WTC11 (cell line): ENCODE measurements at regions not wholly inside any gene's neighbourhood (a gene's known extent, or its start where the extent isn't known, plus 50 kb on each side); places are given as distances from the start of the nearest gene placed in this dataset.

Experiments
- ATAC-seq: fragments of 200-7000 bp; cut with Tn5 transposase; 2 replicates; pipeline ENCODE4 v1.10.0; 2021; ENCODE audit warnings: mild to moderate bottlenecking, moderate library complexity
- CTCF ChIA-PET: fragments of 300-600 bp; sonication (Branson Sonifier 250); formaldehyde crosslinking; loops from one replicate; lab custom pipeline; 2021; ENCODE audit warnings: antibody characterized with exemption; lab: Charles Lee
- POLR2A ChIA-PET: fragments of 350-600 bp; sonication (Branson Sonifier 250); formaldehyde crosslinking; loops from one replicate; lab custom pipeline; 2021; ENCODE audit warnings: antibody characterized with exemption; lab: Charles Lee
- DNase-seq: peaks from one replicate; pipeline ENCODE4 v3.0.0; 2021; ENCODE audit warnings: low spot score
- H3K27ac Mint-ChIP-seq: 2 replicates; pipeline ENCODE4 v1.8.0; 2021; ENCODE audit warnings: mixed read lengths
- H3K27me3 Mint-ChIP-seq: 2 replicates; pipeline ENCODE4 v1.8.0; 2021; ENCODE audit warnings: low read depth, mild to moderate bottlenecking, moderate library complexity, mixed read lengths
- H3K36me3 Mint-ChIP-seq: 2 replicates; pipeline ENCODE4 v1.8.0; 2021; ENCODE audit warnings: mixed read lengths
- H3K4me1 Mint-ChIP-seq: 2 replicates; pipeline ENCODE4 v1.8.0; 2022; ENCODE audit warnings: mixed read lengths
- H3K4me3 Mint-ChIP-seq: 2 replicates; pipeline ENCODE4 v1.8.0; 2021; ENCODE audit warnings: mild to moderate bottlenecking, moderate library complexity, mixed read lengths
- H3K9me3 Mint-ChIP-seq: 2 replicates; pipeline ENCODE4 v1.8.0; 2021; ENCODE audit warnings: mixed read lengths
- ATF1 ChIP-seq: sonication (generic); formaldehyde crosslinking; IDR thresholded peaks from 2 replicates; pipeline ENCODE4 v1.8.1; 2023; ENCODE audit warnings: mild to moderate bottlenecking, moderate library complexity, missing genetic modification reagents
- ATF2 ChIP-seq: sonication (generic); formaldehyde crosslinking; IDR thresholded peaks from 2 replicates; pipeline ENCODE4 v1.8.1; 2022; ENCODE audit warnings: low read depth, missing genetic modification reagents, borderline replicate concordance
- ATF3 ChIP-seq: sonication (generic); formaldehyde crosslinking; conservative IDR thresholded peaks from 2 replicates; pipeline ENCODE4 v1.8.1; 2022; ENCODE audit warnings: mild to moderate bottlenecking, missing genetic modification reagents
- CREM ChIP-seq: sonication (generic); formaldehyde crosslinking; IDR thresholded peaks from 2 replicates; pipeline ENCODE4 v1.8.1; 2022; ENCODE audit warnings: mild to moderate bottlenecking, missing genetic modification reagents, moderate library complexity
- E2F1 ChIP-seq: sonication (generic); formaldehyde crosslinking; IDR thresholded peaks from 2 replicates; pipeline ENCODE4 v1.8.0; 2022; ENCODE audit warnings: mild to moderate bottlenecking, missing genetic modification reagents
- ELF4 ChIP-seq: sonication (generic); formaldehyde crosslinking; IDR thresholded peaks from 2 replicates; pipeline ENCODE4 v1.8.1; 2022; ENCODE audit warnings: low read depth, mild to moderate bottlenecking, moderate library complexity, missing genetic modification reagents
- ERG ChIP-seq: fragments of 250-450 bp; sonication (Bioruptor Pico); IDR thresholded peaks from 2 replicates; pipeline ENCODE4 v1.8.0; 2021; ENCODE audit warnings: mild to moderate bottlenecking
- GRHL2 ChIP-seq: fragments of 250-450 bp; sonication (Bioruptor Pico); IDR thresholded peaks from 2 replicates; pipeline ENCODE4 v1.8.0; 2022; ENCODE audit warnings: mild to moderate bottlenecking, moderate library complexity; ENCODE audit not compliant: insufficient replicate concordance, severe bottlenecking
- GTF2I ChIP-seq: fragments of 250-450 bp; sonication (Bioruptor Pico); conservative IDR thresholded peaks from 2 replicates; pipeline ENCODE4 v1.4.0; 2021; ENCODE audit warnings: mild to moderate bottlenecking
- HMGXB4 ChIP-seq: sonication (generic); formaldehyde crosslinking; IDR thresholded peaks from 2 replicates; pipeline ENCODE4 v1.8.1; 2023; ENCODE audit warnings: mild to moderate bottlenecking, moderate library complexity, missing genetic modification reagents
- NFE2L1 ChIP-seq: sonication (generic); formaldehyde crosslinking; IDR thresholded peaks from 2 replicates; pipeline ENCODE4 v1.8.1; 2023; ENCODE audit warnings: missing genetic modification reagents
- NR1H2 ChIP-seq: sonication (generic); formaldehyde crosslinking; IDR thresholded peaks from 2 replicates; pipeline ENCODE4 v1.9.0; 2021; ENCODE audit warnings: mild to moderate bottlenecking, moderate library complexity, missing genetic modification reagents
- NR3C1 ChIP-seq: sonication (generic); formaldehyde crosslinking; conservative IDR thresholded peaks from 2 replicates; pipeline ENCODE4 v1.8.1; 2023; ENCODE audit warnings: low read depth, mild to moderate bottlenecking, missing genetic modification reagents
- SMAD3 ChIP-seq: sonication (generic); formaldehyde crosslinking; IDR thresholded peaks from 2 replicates; pipeline ENCODE4 v1.8.0; 2022; ENCODE audit warnings: missing genetic modification reagents, mild to moderate bottlenecking, borderline replicate concordance
- ZNF121 ChIP-seq: sonication (generic); formaldehyde crosslinking; IDR thresholded peaks from 2 replicates; pipeline ENCODE4 v1.8.0; 2023; ENCODE audit warnings: missing genetic modification reagents
- ZNF232 ChIP-seq: sonication (generic); formaldehyde crosslinking; IDR thresholded peaks from 2 replicates; pipeline ENCODE4 v1.8.0; 2022; ENCODE audit warnings: mild to moderate bottlenecking, missing genetic modification reagents
- ZNF317 ChIP-seq: sonication (generic); formaldehyde crosslinking; IDR thresholded peaks from 2 replicates; pipeline ENCODE4 v1.8.1; 2023; ENCODE audit warnings: low read depth, mild to moderate bottlenecking, moderate library complexity, missing genetic modification reagents, borderline replicate concordance
- ZSCAN18 ChIP-seq: fragments of 250-450 bp; sonication (Bioruptor Pico); IDR thresholded peaks from 2 replicates; pipeline ENCODE4 v2.1.2; 2022; ENCODE audit warnings: mild to moderate bottlenecking, moderate library complexity

- no peak overlapping the region for H3K4me3 Mint-ChIP-seq
- TF ChIP-seq NR3C1 (CRISPR knock-in tag) (no peak), ATF2 (CRISPR knock-in tag) (no peak), CREM (CRISPR knock-in tag) (no peak), ZNF232 (CRISPR knock-in tag) (no peak), NFE2L1 (no peak)
- H3K36me3 Mint-ChIP-seq = peaks cover 58% of the 10 kb centered on the region
- CTCF ChIA-PET = no interaction called here
- no peak for ATAC-seq
- peaks cover 86% of the 10 kb centered on the region for H3K9me3 Mint-ChIP-seq
- no peaks in the 10 kb centered on the region for H3K4me1 Mint-ChIP-seq
- no peaks in the 10 kb centered on the region; the same call in 1 of the 2 replicates for H3K27me3 Mint-ChIP-seq
- DNase-seq = no peak
- H3K27ac Mint-ChIP-seq = no peak overlapping the region
- POLR2A ChIA-PET = no interaction called here
Observed at GRCh38 chr16:8084302-8084701, 506.0 kb downstream of the TMEM114 start.

GRCh38 chr16:8083560-8083959 lies 506.8 kb downstream of the TMEM114 start:
- no peak for ATAC-seq
- Mint-ChIP-seq H3K9me3 (peaks cover 86% of the 10 kb centered on the region), H3K4me1 (no peaks in the 10 kb centered on the region), H3K36me3 (peaks cover 57% of the 10 kb centered on the region), H3K4me3 (no peak overlapping the region), H3K27me3 (peaks cover 4% of the 10 kb centered on the region; the same call in 1 of the 2 replicates), H3K27ac (no peak overlapping the region)
- POLR2A ChIA-PET = no interaction called here
- TF ChIP-seq ZSCAN18 (CRISPR knock-in tag) (no peak), ERG (CRISPR knock-in tag) (no peak), ZNF317 (no peak), ATF1 (CRISPR knock-in tag) (no peak), NR1H2 (CRISPR knock-in tag) (no peak), SMAD3 (CRISPR knock-in tag) (no peak), ATF3 (no peak), HMGXB4 (no peak), ELF4 (CRISPR knock-in tag) (no peak), GTF2I (CRISPR knock-in tag) (no peak), E2F1 (CRISPR knock-in tag) (no peak), GRHL2 (CRISPR knock-in tag) (no peak), ZNF121 (no peak)
- CTCF ChIA-PET = no interaction called here
- DNase-seq = no peak
